Stimulated activated CD8-positive, alpha-beta memory T cell treated with anti-CD3 and anti-CD28 coated beads, Interleukin-12 subunit alpha, Interleukin-12 subunit beta, amount 100 ng/mL, for 4 hours (primary cell): ENCODE measurements at regions not wholly inside any gene's neighbourhood (a gene's known extent, or its start where the extent isn't known, plus 50 kb on each side); places are given as distances from the start of the nearest gene placed in this dataset.
"Not testable (repeated sequence)": the region's sequence is repeated elsewhere in the genome, so short reads cannot be mapped to it uniquely, and the experiment has no call there.

ENCODE experiments used
- DNase-seq: peaks from one replicate; pipeline ENCODE4 v3.0.0-alpha.2; 2020; ENCODE audit warnings: low read depth

DNA sequence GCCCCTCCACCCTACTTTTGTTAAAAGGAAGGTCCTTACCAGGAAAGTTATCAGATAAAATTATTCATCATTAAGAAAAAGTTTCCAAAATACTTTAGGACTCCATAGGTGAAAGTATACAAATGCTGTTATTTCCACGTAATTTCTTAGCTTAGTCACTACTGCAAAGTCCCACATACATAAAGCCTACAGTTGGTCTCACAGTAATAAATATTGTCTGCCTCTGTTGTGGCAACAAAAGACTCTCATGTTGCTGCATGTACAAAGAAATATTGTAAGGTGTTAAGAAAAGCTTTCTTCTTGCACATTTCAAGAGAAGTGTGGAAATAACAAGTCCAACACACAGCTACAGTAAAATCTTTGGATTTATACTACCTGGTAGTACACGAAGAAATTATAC, 102.4 kb upstream of the DST start:
- DNase-seq: no peak

DNA sequence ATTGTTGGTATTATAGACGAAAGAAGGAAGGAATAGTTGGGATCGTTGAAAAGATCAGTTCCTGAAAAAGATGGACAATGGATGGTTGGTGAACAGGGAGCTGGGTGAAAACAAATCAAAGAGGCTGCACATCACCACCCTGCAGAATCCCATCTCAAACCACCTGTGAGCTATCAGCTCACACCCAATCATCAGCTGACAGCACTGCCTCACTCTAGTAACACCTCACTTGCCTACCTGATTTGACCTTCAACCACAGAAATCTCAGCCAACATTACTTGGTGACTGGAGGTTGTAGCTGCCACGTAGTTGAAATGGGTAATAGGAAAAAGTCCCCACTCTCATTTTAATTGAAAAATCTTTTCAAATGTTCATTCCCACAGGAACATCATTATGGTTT, 101.8 kb upstream of the DST start:
- DNase-seq: no peak

DNA sequence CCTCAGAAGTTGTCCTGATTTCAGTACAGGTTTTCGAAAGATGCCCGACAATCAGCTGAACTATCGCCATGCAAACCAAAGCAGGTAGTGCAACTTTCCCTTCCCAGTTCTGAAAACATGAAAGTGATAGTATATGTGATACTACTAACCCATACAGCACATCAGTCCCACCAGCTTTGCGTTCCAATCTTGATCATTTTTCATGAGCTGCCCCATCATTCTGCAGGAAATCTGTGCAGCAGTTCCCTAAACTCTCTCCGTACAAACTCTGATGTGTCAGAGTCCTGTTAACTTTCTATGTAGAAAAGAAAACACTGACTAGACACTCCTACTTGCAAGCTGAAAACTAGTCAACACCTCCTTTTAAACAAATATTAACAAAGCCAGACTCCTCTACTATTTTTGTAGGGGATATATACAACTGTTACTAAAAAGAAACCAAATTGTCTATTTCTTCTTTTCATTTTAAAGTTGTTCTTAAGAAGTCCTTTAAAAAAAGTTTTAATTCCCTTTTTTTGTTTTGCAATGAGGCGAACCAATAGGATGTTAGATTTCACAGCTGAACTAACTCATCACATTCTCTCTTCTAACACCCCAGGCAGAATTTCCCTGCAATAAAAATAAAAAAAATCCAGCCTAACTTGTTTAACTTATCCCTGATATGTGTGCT, 99.6 kb upstream of the DST start:
- no peak for DNase-seq

DNA sequence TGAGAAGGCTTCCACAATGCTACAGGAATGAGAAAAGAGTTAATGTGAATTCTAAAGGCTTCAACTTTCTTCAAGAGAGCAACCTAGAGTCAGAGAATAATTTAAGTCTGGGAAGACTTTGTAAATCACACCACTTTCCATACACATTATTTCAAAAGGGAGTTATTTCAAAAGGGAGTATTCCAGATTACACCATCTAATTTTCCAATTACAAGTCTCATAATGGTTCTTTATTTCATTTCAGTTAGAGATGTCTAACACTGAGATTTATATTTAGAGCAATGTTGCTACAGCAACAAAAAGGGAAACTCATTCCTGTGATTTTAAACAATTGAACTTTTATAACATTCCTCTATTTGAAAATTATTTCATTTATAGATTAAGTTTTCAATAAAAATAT, 98.8 kb upstream of the DST start:
- DNase-seq: no peak

DNA sequence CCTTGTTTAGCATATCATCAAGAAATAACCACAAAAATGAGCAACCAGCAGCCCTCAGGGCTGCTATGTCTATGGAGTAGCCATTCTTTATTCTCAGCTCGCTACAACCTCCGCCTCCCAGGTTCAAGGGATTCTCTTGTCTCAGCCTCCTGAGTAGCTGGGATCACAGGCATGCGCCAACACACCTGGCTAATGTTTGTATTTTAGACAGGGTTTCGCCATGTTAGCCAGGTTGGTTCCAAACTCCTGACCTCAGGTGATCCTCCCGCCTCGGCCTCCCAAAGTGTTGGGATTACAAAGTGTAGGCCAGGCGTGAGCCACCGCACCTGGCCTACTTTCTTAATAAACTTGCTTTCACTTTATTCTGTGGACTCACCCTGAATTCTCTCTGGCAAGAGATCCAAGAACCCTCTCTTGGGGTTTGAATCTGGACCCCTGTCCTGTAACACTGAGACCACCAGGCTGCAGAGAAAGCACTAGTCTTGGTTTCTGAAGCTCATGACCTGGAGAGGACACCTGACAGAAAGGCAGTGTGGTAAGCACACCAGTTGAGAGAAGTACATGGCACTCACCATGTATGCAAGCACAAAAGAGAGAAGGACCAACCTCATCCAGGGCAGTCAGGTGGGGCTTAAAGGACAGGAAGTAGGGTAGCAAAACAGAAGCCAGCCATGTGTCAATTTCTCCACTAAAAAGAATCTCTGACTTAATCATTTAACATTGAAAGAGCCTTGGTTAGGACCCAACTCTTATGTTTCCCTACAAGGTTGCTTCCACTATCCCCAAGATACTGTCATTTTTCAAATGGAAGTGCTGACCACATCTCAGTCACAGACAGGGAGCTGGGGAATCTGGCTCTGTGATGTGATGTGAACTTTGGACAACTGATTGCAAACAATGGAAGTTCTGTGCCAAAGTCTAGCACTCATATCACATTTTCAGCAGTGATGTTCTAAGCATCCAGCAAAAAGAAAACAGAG, 97.4 kb upstream of the DST start:
- no peak for DNase-seq

DNA sequence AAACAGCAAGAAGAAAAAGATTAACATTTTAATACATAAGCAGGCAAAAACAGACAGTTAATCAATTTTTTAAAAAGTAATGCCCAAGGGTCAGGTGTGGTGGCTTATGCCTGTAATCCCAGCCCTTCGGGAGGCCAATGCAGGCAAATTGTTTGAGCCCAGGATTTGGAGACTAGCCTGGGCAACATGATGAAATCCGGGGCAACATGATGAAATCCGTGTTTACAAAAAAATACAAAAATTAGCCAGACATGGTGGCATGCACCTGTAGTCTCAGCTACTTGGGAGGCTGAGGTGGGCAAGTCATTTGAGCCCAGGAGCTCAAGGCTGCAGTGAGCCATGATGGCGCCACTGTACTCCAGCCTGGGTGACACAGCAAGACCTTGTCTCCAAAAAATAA, 94.1 kb upstream of the DST start:
- DNase-seq: no peak

DNA sequence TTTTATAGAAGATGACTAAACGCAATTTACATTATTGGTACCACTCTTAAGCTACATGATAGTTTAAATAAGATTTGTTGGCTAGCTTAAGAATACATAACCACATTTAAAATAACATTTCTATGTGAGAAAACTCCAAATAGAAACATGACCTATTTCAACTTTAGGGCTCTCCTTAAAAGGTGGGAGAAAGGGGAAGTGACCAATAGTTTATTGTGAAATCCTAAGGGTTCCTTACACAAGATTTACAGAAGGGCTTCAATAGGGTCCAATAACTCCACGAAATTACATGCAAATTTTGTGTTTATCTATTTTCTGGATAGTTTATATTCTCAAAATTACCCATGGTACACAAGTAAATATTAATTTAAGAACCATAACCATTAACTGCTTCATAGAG, 91.6 kb upstream of the DST start:
- DNase-seq: no peak

DNA sequence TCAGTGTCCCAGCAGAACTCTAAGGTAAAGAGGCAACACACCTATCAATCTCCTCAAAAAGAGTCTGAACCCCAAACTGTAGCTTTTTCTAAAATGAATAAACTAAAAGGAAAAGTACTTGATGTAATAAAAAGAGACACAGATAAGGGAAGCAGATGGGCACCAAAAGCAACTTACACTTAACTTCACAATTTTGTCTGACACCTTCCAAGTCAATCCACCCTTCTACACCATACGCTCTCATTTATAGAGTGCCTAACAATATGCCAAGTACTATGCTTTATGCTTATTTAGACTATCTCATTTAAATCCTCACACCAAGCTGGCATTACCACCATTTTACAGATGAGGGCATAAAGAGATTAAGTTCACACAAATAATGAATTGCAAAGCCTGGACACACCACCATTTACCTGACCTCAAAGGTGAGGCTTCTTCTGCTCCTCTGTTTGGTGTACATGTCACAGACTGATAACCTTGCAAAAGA, 90.6 kb upstream of the DST start:
- no peak for DNase-seq

DNA sequence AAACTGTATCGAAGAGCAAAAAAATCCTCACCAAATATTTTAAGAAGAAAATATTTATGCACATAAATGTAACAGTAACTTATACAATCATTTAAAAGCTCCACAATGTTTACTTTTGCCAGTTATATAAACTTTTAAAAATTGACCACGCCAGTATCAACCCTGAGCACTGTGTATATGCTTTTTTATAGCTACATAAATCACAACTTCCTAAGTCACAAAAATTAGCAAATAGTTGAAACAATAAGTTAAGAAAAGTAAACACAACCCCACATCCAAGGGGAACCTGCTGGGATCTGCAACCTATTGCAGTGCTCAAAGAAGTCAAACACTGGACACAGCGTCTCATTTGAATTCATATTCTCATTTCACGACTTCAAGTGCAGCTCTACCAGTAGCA, 89.8 kb upstream of the DST start:
- DNase-seq: no peak

DNA sequence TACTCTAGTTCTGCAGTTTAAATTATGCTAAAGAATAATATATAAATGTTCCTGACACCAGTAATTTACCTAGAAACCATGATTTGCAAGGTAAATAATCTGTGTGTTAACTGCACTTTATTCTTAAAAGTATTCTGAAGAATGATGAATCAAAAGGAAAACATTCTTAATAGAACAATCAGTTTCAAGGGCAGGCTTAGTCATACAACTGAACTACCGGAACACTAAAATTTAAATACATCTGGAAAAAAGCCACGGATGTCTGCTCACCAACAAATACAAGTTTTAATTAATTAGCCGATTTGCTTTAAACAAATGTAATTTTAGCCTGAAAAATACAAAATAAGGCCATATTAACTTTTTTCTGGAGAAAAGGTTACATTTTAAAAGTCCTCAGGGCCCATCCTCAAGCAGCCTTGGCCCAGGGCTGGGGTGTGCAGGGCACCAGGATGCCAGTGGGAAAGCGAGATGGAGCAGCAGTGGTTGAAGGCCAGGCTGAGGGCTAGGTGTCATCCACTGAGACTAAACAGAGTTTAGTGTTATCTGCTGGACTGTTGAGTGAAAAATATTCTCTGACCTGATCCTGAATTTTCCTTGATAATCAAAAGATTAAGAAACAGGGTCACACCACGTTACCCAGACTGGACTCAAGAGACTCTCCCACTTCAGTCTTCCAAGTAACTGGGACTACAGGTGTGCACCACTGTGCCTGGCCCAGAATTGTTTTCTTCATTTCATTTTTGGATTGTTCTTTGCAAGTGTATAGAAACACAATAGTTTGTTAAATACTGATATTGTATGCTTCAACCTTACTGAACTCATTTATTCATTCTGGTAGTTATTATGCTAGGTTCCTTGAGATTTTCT, 88.2 kb upstream of the DST start:
- no peak for DNase-seq

DNA sequence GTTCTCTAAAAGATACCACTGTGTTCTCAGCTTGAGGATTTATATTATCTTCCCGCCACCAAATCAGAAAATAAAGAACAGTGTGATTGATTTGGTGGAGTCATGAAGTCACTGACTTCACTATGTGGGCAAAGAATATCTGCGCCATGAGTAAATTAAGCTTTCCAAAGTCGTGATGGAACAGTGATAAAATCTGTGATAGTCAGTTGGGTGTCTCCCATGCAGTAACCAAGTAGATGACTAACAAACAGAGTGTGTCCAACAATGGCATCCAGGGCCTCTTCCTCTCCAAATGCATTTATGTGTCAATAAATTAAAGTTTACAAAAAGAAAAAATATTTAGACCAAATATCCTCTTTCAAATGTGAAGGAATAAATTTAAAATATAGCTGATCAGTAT, 87.0 kb upstream of the DST start:
- no peak for DNase-seq

DNA sequence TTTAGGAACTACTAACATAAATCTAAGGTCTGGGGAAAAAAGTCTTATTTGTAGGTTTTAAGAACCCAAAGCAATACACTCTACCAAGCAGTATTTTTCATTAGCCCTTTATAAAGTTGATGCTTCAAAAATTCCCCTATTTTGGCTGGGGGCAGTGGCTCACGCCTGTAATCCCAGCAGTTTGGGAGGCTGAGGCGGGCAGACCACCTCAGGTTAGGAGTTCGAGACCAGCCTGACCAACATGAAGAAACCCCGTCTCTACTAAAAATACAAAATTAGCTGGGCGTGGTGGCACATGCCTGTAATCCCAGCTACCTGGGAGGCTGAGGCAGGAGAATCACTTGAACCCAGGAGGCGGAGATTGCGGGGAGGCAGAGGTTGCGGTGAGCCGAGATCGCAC, 86.5 kb upstream of the DST start:
- not testable (repeated sequence) for DNase-seq

DNA sequence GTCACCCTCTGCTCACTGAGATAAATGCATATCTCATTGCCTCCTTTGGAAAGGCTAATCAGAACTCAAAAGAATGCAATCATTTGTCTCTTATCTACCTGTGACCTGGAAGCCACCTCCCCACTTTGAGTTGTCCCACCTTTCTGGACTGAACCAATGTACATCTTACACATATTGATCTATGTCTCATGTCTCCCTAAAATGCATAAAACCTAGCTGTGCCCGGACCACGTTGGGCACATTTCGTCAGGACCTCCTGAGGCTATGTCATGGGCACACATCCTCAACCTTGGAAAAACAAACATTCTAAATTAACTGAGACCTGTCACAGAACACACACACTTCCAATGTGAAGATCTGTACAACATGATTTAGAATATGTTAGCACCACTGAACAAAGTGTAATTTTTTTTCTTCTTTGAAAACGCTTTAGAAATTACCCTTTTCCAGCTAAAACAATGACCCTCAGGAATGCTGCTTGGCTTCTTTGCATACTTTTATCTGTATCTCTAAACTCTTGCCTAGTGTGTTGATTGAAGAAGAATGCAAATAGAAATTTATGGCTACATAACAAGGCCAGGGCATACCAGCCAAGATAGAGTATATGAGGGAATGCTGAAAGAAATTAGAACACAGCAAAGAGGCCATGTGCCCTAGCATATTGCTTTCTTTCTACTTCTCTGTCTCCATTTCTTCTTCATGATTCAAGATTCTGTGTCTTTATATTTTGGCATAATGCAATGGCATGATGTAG, 84.6 kb upstream of the DST start:
- no peak for DNase-seq

DNA sequence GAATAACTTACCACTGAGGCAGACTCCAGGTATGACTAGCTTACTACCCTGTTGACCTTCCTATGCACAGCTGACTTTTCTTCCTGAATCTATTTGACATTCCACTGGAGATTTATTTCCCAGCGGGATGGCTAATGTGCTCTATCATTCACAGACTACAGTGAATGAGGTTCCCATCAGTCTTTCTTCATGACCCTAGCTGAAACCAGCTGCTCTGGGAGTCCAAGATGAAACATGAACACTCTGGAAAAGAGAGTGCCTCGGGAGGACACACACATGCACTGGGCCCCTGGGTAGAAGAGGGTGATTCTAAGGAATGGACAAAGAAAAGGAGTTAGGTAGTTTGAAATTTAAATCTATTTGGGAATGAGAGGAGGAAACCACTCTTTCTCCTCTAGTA, 82.6 kb upstream of the DST start:
- no peak for DNase-seq

DNA sequence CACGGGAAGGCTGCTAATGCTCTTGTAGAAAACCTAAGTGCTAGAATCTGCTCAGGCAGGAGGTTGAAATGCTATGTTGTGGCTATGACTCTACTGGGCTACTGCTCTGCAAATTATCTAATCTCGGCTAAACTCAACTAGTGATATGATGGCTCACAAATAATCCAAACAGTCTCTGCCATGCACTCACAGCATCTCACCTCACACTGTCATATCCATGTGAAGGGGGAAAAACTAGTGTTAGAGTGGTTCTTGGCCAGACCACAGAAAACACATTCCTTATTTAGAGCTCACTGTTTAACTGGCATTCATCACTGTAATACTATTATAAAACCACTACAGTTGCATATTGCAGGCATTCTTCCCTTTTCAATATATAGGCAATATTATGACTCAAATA, 81.8 kb upstream of the DST start:
- DNase-seq: no peak

DNA sequence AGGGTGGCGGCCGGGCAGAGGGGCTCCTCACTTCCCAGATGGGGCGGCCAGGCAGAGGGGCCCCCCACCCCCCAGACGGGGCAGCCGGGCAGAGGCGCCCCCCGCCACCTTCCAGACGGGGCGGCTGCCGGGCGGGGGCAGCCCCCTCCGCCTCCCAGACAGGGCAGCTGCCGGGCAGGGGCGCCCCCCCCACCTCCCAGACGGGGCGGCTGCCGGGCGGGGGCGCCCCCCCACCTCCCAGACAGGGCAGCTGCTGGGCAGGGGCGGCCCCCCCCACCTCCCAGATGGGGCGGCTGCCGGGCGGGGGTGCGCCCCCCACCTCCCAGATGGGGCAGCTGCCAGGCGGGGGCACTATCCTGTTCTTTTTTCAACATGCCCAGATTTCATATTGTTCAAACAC, 78.2 kb upstream of the DST start:
- no peak for DNase-seq

DNA sequence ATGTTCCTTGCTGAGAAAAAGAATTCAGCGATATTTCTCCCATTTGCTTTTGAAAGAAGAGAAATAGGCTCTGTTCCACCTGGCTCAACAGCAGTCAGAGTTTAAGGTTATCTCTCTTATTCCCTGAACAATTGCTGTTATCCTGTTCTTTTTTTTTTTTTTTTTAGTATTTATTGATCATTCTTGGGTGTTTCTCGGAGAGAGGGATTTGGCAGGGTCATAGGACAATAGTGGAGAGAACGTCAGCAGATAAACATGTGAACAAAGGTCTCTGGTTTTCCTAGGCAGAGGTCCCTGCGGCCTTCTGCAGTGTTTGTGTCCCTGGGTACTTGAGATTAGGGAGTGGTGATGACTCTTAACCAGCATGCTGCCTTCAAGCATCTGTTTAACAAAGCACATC, 77.5 kb upstream of the DST start:
- not testable (repeated sequence) for DNase-seq

DNA sequence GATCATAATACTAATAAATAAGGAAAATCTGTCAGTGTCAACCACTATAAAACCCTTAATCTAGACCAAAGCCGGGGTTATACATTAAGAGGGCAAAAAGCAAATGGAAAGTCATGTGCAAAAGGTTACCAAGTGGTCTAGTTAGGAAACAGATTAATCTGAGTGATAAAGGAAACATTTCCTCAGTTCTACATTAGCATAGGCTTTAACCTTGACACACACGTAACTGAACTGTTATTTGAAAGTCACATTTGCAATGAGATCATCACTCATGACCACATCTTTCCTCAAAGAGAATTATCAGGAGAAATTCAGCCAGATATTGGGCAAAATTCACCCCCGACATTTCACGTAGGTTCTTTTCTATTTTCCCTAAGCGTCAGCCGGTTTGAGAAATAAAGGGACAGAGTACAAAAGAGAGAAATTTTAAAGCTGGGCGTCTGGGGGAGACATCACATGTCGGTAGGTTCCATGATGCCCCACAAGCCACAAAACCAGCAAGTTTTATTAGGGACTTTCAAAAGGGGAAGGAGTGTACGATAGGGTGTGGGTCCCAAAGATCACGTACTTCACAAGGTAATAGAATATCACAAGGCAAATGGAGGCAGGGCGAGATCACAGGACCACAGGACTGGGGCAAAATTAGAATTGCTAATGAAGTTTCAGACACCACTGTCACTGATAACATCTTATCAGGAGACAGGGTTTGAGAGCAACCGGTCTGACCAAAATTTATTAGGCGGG, 76.8 kb upstream of the DST start:
- DNase-seq: not testable (repeated sequence)

DNA sequence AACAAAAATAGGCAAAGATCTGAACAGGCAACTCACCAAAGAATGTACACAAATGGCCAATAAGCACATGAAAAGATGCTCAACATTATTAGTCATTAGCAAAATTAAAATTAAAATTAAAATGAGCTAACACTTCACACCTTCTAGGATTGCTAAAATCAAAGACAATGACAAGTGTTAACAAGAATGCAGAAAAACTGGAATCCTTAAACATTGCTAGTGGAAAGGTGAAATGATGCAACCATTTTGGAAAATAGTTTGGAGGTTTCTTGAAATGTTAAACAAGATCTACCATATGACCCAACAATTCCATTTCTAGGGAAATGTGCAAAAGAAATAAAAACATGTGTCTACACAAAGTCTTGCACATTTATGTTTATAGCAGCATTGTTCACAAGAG, 75.5 kb upstream of the DST start:
- no peak for DNase-seq

DNA sequence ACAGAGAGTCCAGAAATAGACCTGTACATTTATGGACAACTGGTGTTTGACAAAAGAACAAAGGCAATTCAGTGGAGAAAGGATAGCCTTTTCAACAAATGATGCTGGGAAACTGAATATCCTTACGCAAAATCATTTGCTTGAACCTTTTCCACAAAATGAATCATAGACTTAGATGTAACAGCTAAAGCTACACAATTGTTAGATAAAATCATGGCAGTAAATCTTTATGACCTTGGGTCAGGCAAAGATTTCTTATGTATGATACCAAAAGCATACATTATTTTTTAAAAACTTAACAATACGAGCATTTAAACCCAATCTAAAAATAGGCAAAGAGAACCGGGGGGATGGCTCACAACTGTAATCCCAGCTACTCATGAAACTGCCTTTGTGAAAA, 73.5 kb upstream of the DST start:
- no peak for DNase-seq

DNA sequence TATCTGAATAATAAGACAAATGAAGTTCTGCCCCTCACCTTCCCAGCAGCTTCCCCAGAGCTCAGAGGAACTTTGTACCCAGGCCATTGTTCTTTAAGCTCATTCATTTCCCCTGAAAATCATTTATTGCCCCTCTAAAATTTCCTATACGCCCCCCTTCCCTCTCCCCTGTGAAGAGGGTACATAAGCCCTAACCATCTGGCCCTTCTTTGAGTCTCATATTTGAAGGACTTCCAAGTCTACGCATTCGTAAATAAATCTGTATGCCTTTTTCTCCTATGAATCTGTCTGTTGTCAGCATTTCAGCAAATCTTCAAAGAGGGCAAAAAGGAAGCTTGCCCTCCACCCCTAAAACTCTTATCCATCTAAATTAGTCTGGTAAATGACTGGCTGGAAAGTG, 73.1 kb upstream of the DST start:
- DNase-seq: no peak
